ENCODE measurements at regions not wholly inside any gene's neighbourhood (a gene's known extent, or its start where the extent isn't known, plus 50 kb on each side); places are given as distances from the start of the nearest gene placed in this dataset.

GRCh38 chr22:48343461-48343860 is 1484.2 kb downstream of the BRD1 start:
- TF ChIP-seq POLR2A (IDR thresholded peaks at IDR 0.05) = no peak
- TF ChIP-seq POLR2AphosphoS5 (IDR thresholded peaks at IDR 0.05) = no peak
- TF ChIP-seq, protein P1, sequence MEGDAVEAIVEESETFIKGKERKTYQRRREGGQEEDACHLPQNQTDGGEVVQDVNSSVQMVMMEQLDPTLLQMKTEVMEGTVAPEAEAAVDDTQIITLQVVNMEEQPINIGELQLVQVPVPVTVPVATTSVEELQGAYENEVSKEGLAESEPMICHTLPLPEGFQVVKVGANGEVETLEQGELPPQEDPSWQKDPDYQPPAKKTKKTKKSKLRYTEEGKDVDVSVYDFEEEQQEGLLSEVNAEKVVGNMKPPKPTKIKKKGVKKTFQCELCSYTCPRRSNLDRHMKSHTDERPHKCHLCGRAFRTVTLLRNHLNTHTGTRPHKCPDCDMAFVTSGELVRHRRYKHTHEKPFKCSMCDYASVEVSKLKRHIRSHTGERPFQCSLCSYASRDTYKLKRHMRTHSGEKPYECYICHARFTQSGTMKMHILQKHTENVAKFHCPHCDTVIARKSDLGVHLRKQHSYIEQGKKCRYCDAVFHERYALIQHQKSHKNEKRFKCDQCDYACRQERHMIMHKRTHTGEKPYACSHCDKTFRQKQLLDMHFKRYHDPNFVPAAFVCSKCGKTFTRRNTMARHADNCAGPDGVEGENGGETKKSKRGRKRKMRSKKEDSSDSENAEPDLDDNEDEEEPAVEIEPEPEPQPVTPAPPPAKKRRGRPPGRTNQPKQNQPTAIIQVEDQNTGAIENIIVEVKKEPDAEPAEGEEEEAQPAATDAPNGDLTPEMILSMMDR (IDR thresholded peaks at IDR 0.05 in 8 of 11, conservative IDR thresholded peaks at IDR 0.05 in 3 of 11) = no peak
- Histone ChIP-seq H3K36me3 (no peaks in the 10 kb centered on the region), H3K27ac (no peak overlapping the region), H3K27me3 (replicated peaks in 1 of 7) (peaks cover 0 to 51% (median 0%) of the 10 kb centered on the region in 7 donors), H3K4me1 (peaks cover 0 to 5% (median 0%) of the 10 kb centered on the region in 6 donors), H3K9me3 (no peaks in the 10 kb centered on the region), H3K4me3 (no peak overlapping the region)
- no peak for DNase-seq
- WGBS, 5 donors = 69 to 83% (median 80%) methylated on average over 14 of the region's 14 CpGs
- intact Hi-C loops (cut with DNase I; ENCODE audit: low total_unique reads) = no loop called here

DNA sequence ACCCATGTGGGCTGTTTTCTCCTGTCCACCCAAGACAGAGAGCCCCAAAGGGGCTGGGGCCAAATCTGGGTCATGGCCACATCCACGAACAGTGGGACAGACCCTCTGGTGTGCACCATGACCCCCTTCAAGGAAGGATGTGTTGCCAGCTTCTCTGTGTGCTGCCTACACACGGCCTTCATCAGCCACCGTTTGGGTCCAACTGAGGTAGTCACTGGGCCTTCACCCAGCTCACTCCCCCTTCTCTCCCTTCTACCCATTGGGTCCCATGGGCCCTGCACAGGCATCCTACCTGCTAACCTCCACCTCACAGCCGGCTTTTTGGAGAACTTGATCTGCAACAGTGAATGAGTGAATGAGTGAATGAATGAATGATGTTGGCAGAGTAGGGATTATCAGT is 1484.9 kb downstream of the BRD1 start:
- 78 to 85% (median 81%) methylated on average over 4 of the region's 4 CpGs for WGBS, 5 donors
- peaks cover 0 to 56% (median 0%) of the 10 kb centered on the region in 7 donors for H3K27me3 ChIP-seq (replicated peaks in 1 of 7)
- H3K4me1 ChIP-seq = peaks cover 0 to 5% (median 0%) of the 10 kb centered on the region in 6 donors
- intact Hi-C loops (cut with DNase I; ENCODE audit: low total_unique reads) = no loop called here
- TF ChIP-seq, protein P1 (IDR thresholded peaks at IDR 0.05 in 8 of 11, conservative IDR thresholded peaks at IDR 0.05 in 3 of 11) = no peak
- TF ChIP-seq POLR2AphosphoS5 (IDR thresholded peaks at IDR 0.05) (no peak), POLR2A (IDR thresholded peaks at IDR 0.05) (no peak)
- no peak overlapping the region for H3K4me3 ChIP-seq
- no peak overlapping the region for H3K27ac ChIP-seq
- no peaks in the 10 kb centered on the region for H3K9me3 ChIP-seq
- no peaks in the 10 kb centered on the region for H3K36me3 ChIP-seq
- DNase-seq = peak; percentile 38

- Histone ChIP-seq H3K36me3 (no peaks in the 10 kb centered on the region), H3K9me3 (no peaks in the 10 kb centered on the region), H3K4me1 (peaks cover 0 to 5% (median 0%) of the 10 kb centered on the region in 6 donors), H3K4me3 (no peak overlapping the region), H3K27me3 (replicated peaks in 1 of 7) (peaks cover 0 to 62% (median 0%) of the 10 kb centered on the region in 7 donors), H3K27ac (no peak overlapping the region)
- peak; percentile 63 for DNase-seq
- intact Hi-C loops (cut with DNase I; ENCODE audit: low total_unique reads) = no loop called here
- no peak for TF ChIP-seq POLR2A (IDR thresholded peaks at IDR 0.05)
- TF ChIP-seq, protein P1 (IDR thresholded peaks at IDR 0.05 in 8 of 11, conservative IDR thresholded peaks at IDR 0.05 in 3 of 11) = no peak
- no peak for TF ChIP-seq POLR2AphosphoS5 (IDR thresholded peaks at IDR 0.05)
- WGBS, 5 donors = 74 to 83% (median 80%) methylated on average over 9 to 16 of the region's 16 CpGs
These were observed 1485.7 kb downstream of the BRD1 start for GRCh38 chr22:48342016-48342415.

DNA sequence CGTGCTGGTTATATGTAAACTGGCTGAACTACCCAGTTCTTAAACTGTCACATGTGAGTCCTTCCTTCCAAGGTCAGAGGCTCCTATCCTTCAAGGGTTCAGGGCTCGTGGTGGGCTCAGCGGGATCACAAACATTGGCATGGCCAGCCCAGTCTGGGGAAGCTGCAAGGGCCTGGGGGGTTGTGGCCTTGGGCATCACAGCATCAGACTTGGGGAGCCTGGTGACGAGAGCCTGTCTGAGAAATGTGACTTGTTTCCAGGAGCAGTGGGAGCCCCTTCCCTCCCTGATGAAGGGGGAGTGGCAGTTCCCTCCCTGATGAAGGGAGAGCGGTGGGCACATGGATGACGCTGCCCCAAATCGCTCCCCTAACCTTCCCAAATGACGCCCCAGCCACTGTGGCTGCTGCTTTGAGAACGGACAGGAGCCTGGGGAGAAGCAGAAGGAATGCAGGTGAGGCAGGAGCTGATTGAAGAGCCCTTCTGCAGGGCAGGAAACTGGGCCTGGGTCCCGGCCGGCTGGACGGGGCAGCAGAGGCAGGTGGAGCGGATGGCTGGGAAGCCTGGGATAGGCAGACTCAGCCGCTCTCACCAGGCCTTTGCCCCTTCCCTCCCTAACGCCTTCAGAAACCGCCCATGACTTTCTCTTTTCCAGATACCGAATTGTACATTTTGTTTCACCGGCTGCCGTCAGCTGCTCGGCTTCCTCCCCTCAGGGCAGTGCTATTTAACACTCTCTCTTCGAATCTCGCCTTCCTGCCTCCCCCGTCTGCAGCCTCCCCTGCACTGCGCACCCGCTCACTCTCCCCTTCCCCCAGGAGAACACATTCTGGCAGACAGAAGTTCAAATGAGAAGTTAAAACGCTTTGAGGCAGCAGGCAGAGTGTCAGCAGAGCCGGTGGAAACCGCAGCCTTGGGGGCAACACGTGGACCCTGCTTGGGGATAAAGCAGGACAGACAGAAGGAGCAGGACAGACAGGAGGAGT is 1486.7 kb downstream of the BRD1 start:
- intact Hi-C loops (cut with DNase I; ENCODE audit: low total_unique reads) = no loop called here
- peaks cover 0 to 5% (median 0%) of the 10 kb centered on the region in 6 donors for H3K4me1 ChIP-seq
- no peak overlapping the region for H3K27ac ChIP-seq
- no peaks in the 10 kb centered on the region for H3K36me3 ChIP-seq
- H3K4me3 ChIP-seq = no peak overlapping the region
- TF ChIP-seq POLR2AphosphoS5 (IDR thresholded peaks at IDR 0.05) (peak in 1 of 3 donors; percentile 8), POLR2A (IDR thresholded peaks at IDR 0.05) (no peak)
- TF ChIP-seq, protein P1 (IDR thresholded peaks at IDR 0.05 in 8 of 11, conservative IDR thresholded peaks at IDR 0.05 in 3 of 11) = no peak
- peak; percentile 46 for DNase-seq
- H3K27me3 ChIP-seq (replicated peaks in 1 of 7) = peaks cover 0 to 72% (median 0%) of the 10 kb centered on the region in 7 donors
- H3K9me3 ChIP-seq = no peaks in the 10 kb centered on the region
- 29 to 33% (median 30%) methylated on average over 28 to 29 of the region's 29 CpGs for WGBS, 5 donors

Measured in spleen (tissue), 11 donors.